HepG2 (cell line): ENCODE measurements at regions not wholly inside any gene's neighbourhood (a gene's known extent, or its start where the extent isn't known, plus 50 kb on each side); places are given as distances from the start of the nearest gene placed in this dataset.

Experiments used
- ATAC-seq: fragments of 200-7000 bp; cut with Tn5 transposase; 3 replicates; pipeline ENCODE4 v1.9.1; 2020; ENCODE audit warnings: mild to moderate bottlenecking, moderate library complexity
- BruUV-seq: library from RNA; stranded (reverse); fragments of 400-500 nt; replicated peaks from 2 replicates; lab custom pipeline; 2021; lab: Mats Ljungman, UMichigan
- CTCF ChIA-PET: fragments of 300-600 bp; formaldehyde crosslinking; extraction: SDS; loops from one replicate; lab custom pipeline; 2021; ENCODE audit warnings: low total read pairs, inconsistent platforms, low intra/inter-chr PET ratio; lab: Yijun Ruan, JAX
- POLR2A ChIA-PET: fragments of 350-600 bp; sonication (Branson Sonifier 250); formaldehyde crosslinking; loops from one replicate; lab custom pipeline; 2020; ENCODE audit warnings: antibody characterized with exemption, inconsistent platforms; lab: Yijun Ruan, JAX
- DNase-seq: peaks from one replicate; pipeline ENCODE4 v3.0.0-alpha.2; 2015; ENCODE audit warnings: low spot score
- FAIRE-seq: peaks from 3 replicates; lab custom pipeline; 2011; peaks lifted over from hg19 to GRCh38; lab: Jason Lieb, UNC
- H2AFZ ChIP-seq: one replicate; pipeline ENCODE4 v1.6.1; 2011; ENCODE audit warnings: low read length, inconsistent platforms
- H3K27ac ChIP-seq: fragments of 300-600 bp; 3 replicates; pipeline ENCODE4 v1.8.0; 2011; ENCODE audit warnings: mixed run types, mild to moderate bottlenecking, mixed read lengths, low read length, inconsistent platforms; ENCODE audit not compliant: insufficient read depth; ENCODE audit errors: extremely low read length
- H3K27me3 ChIP-seq, 2 experiments: fragments of 200-600 bp in 1 of 2; 2 replicates in 1 of 2; 3 replicates in 1 of 2; pipeline versions ENCODE4 v1.6.0 to v1.8.0; 2011; ENCODE audit warnings: low read length in 2 of 2, mild to moderate bottlenecking in 2 of 2, moderate library complexity in 2 of 2, inconsistent platforms in 1 of 2; ENCODE audit not compliant: insufficient read depth in 2 of 2, control insufficient read depth in 1 of 2
- H3K36me3 ChIP-seq, 2 experiments: fragments of 200-600 bp in 1 of 2; replicated peaks in 1 of 2; 2 replicates in 1 of 2; 3 replicates in 1 of 2; pipeline versions ENCODE4 v1.5.1 to v1.8.0; 2011; ENCODE audit warnings: low read length in 2 of 2, inconsistent platforms in 1 of 2; ENCODE audit not compliant: insufficient read depth in 2 of 2, control insufficient read depth in 1 of 2
- H3K4me1 ChIP-seq: 2 replicates; pipeline ENCODE4 v1.5.1; 2012; ENCODE audit warnings: low read length, inconsistent platforms; ENCODE audit not compliant: insufficient read depth
- H3K4me2 ChIP-seq: 2 replicates; pipeline ENCODE4 v1.6.0; 2011; ENCODE audit warnings: low read depth, low read length, inconsistent platforms
- H3K4me3 ChIP-seq, 3 experiments: fragments of 200-600 bp in 1 of 3; sonication (generic), shearing (Covaris generic) in 1 of 3; replicated peaks in 1 of 3; 2 replicates each; pipeline ENCODE4 v1.5.1; 2011 to 2016; ENCODE audit warnings: low read length in 3 of 3, inconsistent platforms in 2 of 3, low read depth in 2 of 3, mild to moderate bottlenecking in 2 of 3, control low read depth in 1 of 3, mixed read lengths in 1 of 3; ENCODE audit not compliant: insufficient read depth in 1 of 3
- H3K79me2 ChIP-seq: one replicate; pipeline ENCODE4 v1.6.1; 2011; ENCODE audit warnings: low read length, inconsistent platforms; ENCODE audit not compliant: insufficient read depth
- H3K9ac ChIP-seq: 2 replicates; pipeline ENCODE4 v1.6.0; 2011; ENCODE audit warnings: mild to moderate bottlenecking, low read depth, low read length, inconsistent platforms; ENCODE audit not compliant: insufficient read depth
- H3K9me3 ChIP-seq: 2 replicates; pipeline ENCODE4 v1.5.1; 2012; ENCODE audit warnings: mild to moderate bottlenecking, low read length
- H4K20me1 ChIP-seq: 2 replicates; pipeline ENCODE4 v1.6.0; 2011; ENCODE audit warnings: inconsistent platforms, mild to moderate bottlenecking, low read length, moderate library complexity; ENCODE audit not compliant: insufficient read depth
- FLYWCH1 ChIP-seq: sonication (generic); formaldehyde crosslinking; IDR thresholded peaks from 2 replicates; pipeline ENCODE4 v1.8.1; 2023; ENCODE audit warnings: mild to moderate bottlenecking, missing genetic modification reagents
- GATAD1 ChIP-seq: IDR thresholded peaks from 2 replicates; pipeline ENCODE4 v1.6.1; 2016; ENCODE audit warnings: missing genetic modification reagents, missing compliant biosample characterization
- KDM2A ChIP-seq: sonication (generic); formaldehyde crosslinking; IDR thresholded peaks from 2 replicates; pipeline ENCODE4 v1.4.0; 2020; ENCODE audit warnings: low read depth, missing genetic modification reagents, borderline replicate concordance
- MNT ChIP-seq: fragments of 450-650 bp; IDR thresholded peaks from 2 replicates; pipeline ENCODE4 v1.6.1; 2016
- NAIF1 ChIP-seq: sonication (generic); formaldehyde crosslinking; IDR thresholded peaks from 2 replicates; pipeline ENCODE4 v1.5.0; 2020; ENCODE audit warnings: mild to moderate bottlenecking, missing genetic modification reagents, borderline replicate concordance
- RBFOX2 ChIP-seq: fragments of 200-400 bp; formaldehyde crosslinking; IDR thresholded peaks from 2 replicates; pipeline ENCODE4 v1.6.1; 2017; ENCODE audit warnings: low read depth, mild to moderate bottlenecking, low read length
- SIX4 ChIP-seq: sonication (generic); formaldehyde crosslinking; IDR thresholded peaks from 2 replicates; pipeline ENCODE4 v1.4.0; 2020; ENCODE audit warnings: missing genetic modification reagents
- SRF ChIP-seq: IDR thresholded peaks from 2 replicates; pipeline ENCODE4 v1.6.1; 2011; ENCODE audit warnings: mild to moderate bottlenecking, low read depth, low read length, moderate library complexity
- ZBTB20 ChIP-seq: sonication (generic); formaldehyde crosslinking; IDR thresholded peaks from 2 replicates; pipeline ENCODE4 v1.8.1; 2023; ENCODE audit warnings: missing genetic modification reagents, low read depth, mild to moderate bottlenecking, borderline replicate concordance
- ZKSCAN8 ChIP-seq: IDR thresholded peaks from 2 replicates; pipeline ENCODE4 v1.6.1; 2016; ENCODE audit warnings: borderline replicate concordance, missing genetic modification reagents, missing compliant biosample characterization
- ZNF230 ChIP-seq: sonication (generic); formaldehyde crosslinking; IDR thresholded peaks from 2 replicates; pipeline ENCODE4 v1.4.0; 2020; ENCODE audit warnings: mild to moderate bottlenecking, missing genetic modification reagents
- ZNF616 ChIP-seq: sonication (generic); formaldehyde crosslinking; IDR thresholded peaks from 2 replicates; pipeline ENCODE4 v1.5.0; 2020; ENCODE audit warnings: low read depth, mild to moderate bottlenecking, missing genetic modification reagents
- ZNF672 ChIP-seq: sonication (generic); formaldehyde crosslinking; IDR thresholded peaks from 2 replicates; pipeline ENCODE4 v1.8.1; 2022; ENCODE audit warnings: missing genetic modification reagents
- ZNF792 ChIP-seq: IDR thresholded peaks from 2 replicates; pipeline ENCODE4 v1.6.1; 2016
- ZNF841 ChIP-seq: sonication (generic); formaldehyde crosslinking; IDR thresholded peaks from 2 replicates; pipeline ENCODE4 v1.8.1; 2023; ENCODE audit warnings: missing genetic modification reagents, borderline replicate concordance
- ZSCAN25 ChIP-seq: sonication (generic); formaldehyde crosslinking; IDR thresholded peaks from 2 replicates; pipeline ENCODE4 v1.8.0; 2022; ENCODE audit warnings: mild to moderate bottlenecking, missing genetic modification reagents
- WGBS: methylation state at CpG from one replicate; pipeline ENCODE4 v1.1.6; 2017; ENCODE audit warnings: low lambda C conversion rate; 5-methylcytosine and 5-hydroxymethylcytosine counted together
- in situ Hi-C: cut with HindIII; loops from 2 replicates; pipeline ENCODE4 v1.10.0; 2017; ENCODE audit warnings: low pct_unique_long_range_greater_than_20kb; ENCODE audit not compliant: extremely low pct_ligation_motif_present
- intact Hi-C: fragments of 100-400 bp; cut with micrococcal nuclease; formaldehyde crosslinking; loops from one replicate; pipeline ENCODE4 v1.10.0; 2022; ENCODE audit not compliant: unreplicated experiment
- TF ChIP-seq, protein P1 (sequence below): sonication (generic); formaldehyde crosslinking; IDR thresholded peaks from 2 replicates; pipeline ENCODE4 v1.8.1; 2022; ENCODE audit warnings: low read depth, mild to moderate bottlenecking, missing genetic modification reagents
- TF ChIP-seq, protein P2 (sequence below): sonication (generic); formaldehyde crosslinking; IDR thresholded peaks from 2 replicates; pipeline ENCODE4 v1.5.1; 2020; ENCODE audit warnings: missing genetic modification reagents, mild to moderate bottlenecking, borderline replicate concordance
- TF ChIP-seq, protein P3 (sequence below): sonication (generic); formaldehyde crosslinking; IDR thresholded peaks from 2 replicates; pipeline ENCODE4 v1.5.0; 2020; ENCODE audit warnings: missing genetic modification reagents
- TF ChIP-seq, protein P4 (sequence below): IDR thresholded peaks from 2 replicates; pipeline ENCODE4 v1.6.1; 2018; ENCODE audit warnings: missing genetic modification reagents

GRCh38 chr9:126222363-126222834 lies 104.2 kb upstream of the MVB12B start:
- no peaks in the 10 kb centered on the region for H3K79me2 ChIP-seq
- no peak for DNase-seq
- ChIA-PET POLR2A (no interaction called here), CTCF (no interaction called here)
- H3K4me3 ChIP-seq, result no peak overlapping the region
- no peak overlapping the region for H3K27ac ChIP-seq
- intact Hi-C loops, result no loop called here
- FAIRE-seq, result no peak
- no peaks in the 10 kb centered on the region for H3K36me3 ChIP-seq
- no TSS peak for BruUV-seq
- H3K27me3 ChIP-seq, result peaks cover 1 to 74% of the 10 kb centered on the region in 2 experiments; a peak in 3 of 5 replicates
- ATAC-seq, result no peak
- in situ Hi-C loops, result loop anchor here (10.0 kb wide), 1 partner anchor 168 kb away; no protein-coding TSS in a partner anchor
- no peaks in the 10 kb centered on the region for H3K9me3 ChIP-seq
- no peak overlapping the region for H3K4me2 ChIP-seq
- H3K9ac ChIP-seq, result no peak overlapping the region
- H3K4me1 ChIP-seq, result no peaks in the 10 kb centered on the region
- 70% methylated on average over 26 of the region's 26 CpGs for WGBS
- H4K20me1 ChIP-seq, result no peaks in the 10 kb centered on the region
- TF ChIP-seq RBFOX2 (no peak), MNT (no peak), ZNF792 (CRISPR knock-in tag) (no peak), ZSCAN25 (CRISPR knock-in tag) (no peak), SIX4 (CRISPR knock-in tag) (no peak), SRF (no peak), GATAD1 (CRISPR knock-in tag) (no peak), ZNF841 (CRISPR knock-in tag) (no peak), FLYWCH1 (CRISPR knock-in tag) (no peak), KDM2A (no peak), NAIF1 (CRISPR knock-in tag) (no peak), ZBTB20 (no peak), ZKSCAN8 (CRISPR knock-in tag) (no peak), ZNF616 (no peak), ZNF230 (CRISPR knock-in tag) (no peak), ZNF672 (CRISPR knock-in tag) (no peak)
- TF ChIP-seq, protein P1, sequence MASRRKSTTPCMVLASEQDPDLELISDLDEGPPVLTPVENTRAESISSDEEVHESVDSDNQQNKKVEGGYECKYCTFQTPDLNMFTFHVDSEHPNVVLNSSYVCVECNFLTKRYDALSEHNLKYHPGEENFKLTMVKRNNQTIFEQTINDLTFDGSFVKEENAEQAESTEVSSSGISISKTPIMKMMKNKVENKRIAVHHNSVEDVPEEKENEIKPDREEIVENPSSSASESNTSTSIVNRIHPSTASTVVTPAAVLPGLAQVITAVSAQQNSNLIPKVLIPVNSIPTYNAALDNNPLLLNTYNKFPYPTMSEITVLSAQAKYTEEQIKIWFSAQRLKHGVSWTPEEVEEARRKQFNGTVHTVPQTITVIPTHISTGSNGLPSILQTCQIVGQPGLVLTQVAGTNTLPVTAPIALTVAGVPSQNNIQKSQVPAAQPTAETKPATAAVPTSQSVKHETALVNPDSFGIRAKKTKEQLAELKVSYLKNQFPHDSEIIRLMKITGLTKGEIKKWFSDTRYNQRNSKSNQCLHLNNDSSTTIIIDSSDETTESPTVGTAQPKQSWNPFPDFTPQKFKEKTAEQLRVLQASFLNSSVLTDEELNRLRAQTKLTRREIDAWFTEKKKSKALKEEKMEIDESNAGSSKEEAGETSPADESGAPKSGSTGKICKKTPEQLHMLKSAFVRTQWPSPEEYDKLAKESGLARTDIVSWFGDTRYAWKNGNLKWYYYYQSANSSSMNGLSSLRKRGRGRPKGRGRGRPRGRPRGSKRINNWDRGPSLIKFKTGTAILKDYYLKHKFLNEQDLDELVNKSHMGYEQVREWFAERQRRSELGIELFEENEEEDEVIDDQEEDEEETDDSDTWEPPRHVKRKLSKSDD (CRISPR knock-in tag), result no peak
- TF ChIP-seq, protein P2, sequence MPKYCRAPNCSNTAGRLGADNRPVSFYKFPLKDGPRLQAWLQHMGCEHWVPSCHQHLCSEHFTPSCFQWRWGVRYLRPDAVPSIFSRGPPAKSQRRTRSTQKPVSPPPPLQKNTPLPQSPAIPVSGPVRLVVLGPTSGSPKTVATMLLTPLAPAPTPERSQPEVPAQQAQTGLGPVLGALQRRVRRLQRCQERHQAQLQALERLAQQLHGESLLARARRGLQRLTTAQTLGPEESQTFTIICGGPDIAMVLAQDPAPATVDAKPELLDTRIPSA (CRISPR knock-in tag), result no peak
- TF ChIP-seq, protein P3, sequence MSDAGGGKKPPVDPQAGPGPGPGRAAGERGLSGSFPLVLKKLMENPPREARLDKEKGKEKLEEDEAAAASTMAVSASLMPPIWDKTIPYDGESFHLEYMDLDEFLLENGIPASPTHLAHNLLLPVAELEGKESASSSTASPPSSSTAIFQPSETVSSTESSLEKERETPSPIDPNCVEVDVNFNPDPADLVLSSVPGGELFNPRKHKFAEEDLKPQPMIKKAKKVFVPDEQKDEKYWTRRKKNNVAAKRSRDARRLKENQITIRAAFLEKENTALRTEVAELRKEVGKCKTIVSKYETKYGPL (CRISPR knock-in tag), result no peak
- TF ChIP-seq, protein P4, sequence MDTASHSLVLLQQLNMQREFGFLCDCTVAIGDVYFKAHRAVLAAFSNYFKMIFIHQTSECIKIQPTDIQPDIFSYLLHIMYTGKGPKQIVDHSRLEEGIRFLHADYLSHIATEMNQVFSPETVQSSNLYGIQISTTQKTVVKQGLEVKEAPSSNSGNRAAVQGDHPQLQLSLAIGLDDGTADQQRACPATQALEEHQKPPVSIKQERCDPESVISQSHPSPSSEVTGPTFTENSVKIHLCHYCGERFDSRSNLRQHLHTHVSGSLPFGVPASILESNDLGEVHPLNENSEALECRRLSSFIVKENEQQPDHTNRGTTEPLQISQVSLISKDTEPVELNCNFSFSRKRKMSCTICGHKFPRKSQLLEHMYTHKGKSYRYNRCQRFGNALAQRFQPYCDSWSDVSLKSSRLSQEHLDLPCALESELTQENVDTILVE (CRISPR knock-in tag), result no peak
- no peak overlapping the region for H2AFZ ChIP-seq
